Neural cell (in vitro differentiated cells): ENCODE measurements at regions not wholly inside any gene's neighbourhood (a gene's known extent, or its start where the extent isn't known, plus 50 kb on each side); places are given as distances from the start of the nearest gene placed in this dataset.
"Not testable (repeated sequence)": the region's sequence is repeated elsewhere in the genome, so short reads cannot be mapped to it uniquely, and the experiment has no call there.

ENCODE experiments used
- H2AFZ ChIP-seq: fragments of 200-600, 300-800 bp; sonication (generic), shearing (Covaris generic); 2 replicates; pipeline ENCODE4 v1.6.0; 2014; ENCODE audit warnings: low read depth, mild to moderate bottlenecking, antibody characterized with exemption, low read length, moderate library complexity
- H3F3A ChIP-seq: fragments of 200-600 bp; shearing (Covaris generic); 2 replicates; pipeline ENCODE4 v1.6.1; 2016; ENCODE audit warnings: mild to moderate bottlenecking, moderate library complexity, mixed read lengths, antibody characterized with exemption, low read length; ENCODE audit not compliant: insufficient read depth, poor library complexity, severe bottlenecking
- H3K27ac ChIP-seq: fragments of 200-600, 300-800 bp; sonication (generic), shearing (Covaris generic); 2 replicates; pipeline ENCODE4 v1.5.1; 2014; ENCODE audit warnings: mild to moderate bottlenecking, low read length, moderate library complexity
- H3K27me3 ChIP-seq: fragments of 300-800, 200-600 bp; sonication (generic), shearing (Covaris generic); 2 replicates; pipeline ENCODE4 v1.6.0; 2014; ENCODE audit warnings: mild to moderate bottlenecking, low read depth, low read length, moderate library complexity; ENCODE audit not compliant: insufficient read depth
- H3K36me3 ChIP-seq: fragments of 300-800, 200-600 bp; sonication (generic), shearing (Covaris generic); 2 replicates; pipeline ENCODE4 v1.5.1; 2014; ENCODE audit warnings: mild to moderate bottlenecking, antibody characterized with exemption, low read length, moderate library complexity; ENCODE audit not compliant: insufficient read depth
- H3K4me2 ChIP-seq: fragments of 300-800, 200-600 bp; sonication (generic), shearing (Covaris generic); 2 replicates; pipeline ENCODE4 v1.6.0; 2014; ENCODE audit warnings: mild to moderate bottlenecking, low read length
- H3K4me3 ChIP-seq: fragments of 300-800, 200-600 bp; sonication (generic), shearing (Covaris generic); 2 replicates; pipeline ENCODE4 v1.5.1; 2014; ENCODE audit warnings: mild to moderate bottlenecking, low read length, moderate library complexity
- H3K79me2 ChIP-seq: fragments of 200-600 bp; shearing (Covaris generic); replicated peaks from 2 replicates; pipeline ENCODE4 v1.6.0; 2014; ENCODE audit warnings: mild to moderate bottlenecking, low read length, moderate library complexity; ENCODE audit not compliant: insufficient read depth
- H3K9ac ChIP-seq: fragments of 300-800, 200-600 bp; sonication (generic), shearing (Covaris generic); 2 replicates; pipeline ENCODE4 v1.6.1; 2016; ENCODE audit warnings: mild to moderate bottlenecking, low read length, mixed read lengths
- H3K9me2 ChIP-seq: fragments of 200-600 bp; shearing (Covaris generic); 2 replicates; pipeline ENCODE4 v1.6.1; 2016; ENCODE audit warnings: mild to moderate bottlenecking, low read length, mixed read lengths; ENCODE audit not compliant: insufficient read depth
- H3K9me3 ChIP-seq: fragments of 200-600, 300-800 bp; sonication (generic), shearing (Covaris generic); 2 replicates; pipeline ENCODE4 v1.6.1; 2016; ENCODE audit warnings: mild to moderate bottlenecking, mixed run types, low read length, moderate library complexity, mixed read lengths
- H4K20me1 ChIP-seq: fragments of 200-600 bp; shearing (Covaris generic); 2 replicates; pipeline ENCODE4 v1.6.1; 2016; ENCODE audit warnings: mild to moderate bottlenecking, mixed run types; ENCODE audit not compliant: insufficient read depth
- CTCF ChIP-seq: fragments of 450-650 bp; IDR thresholded peaks from 2 replicates; pipeline ENCODE4 v1.5.1; 2014; ENCODE audit warnings: antibody characterized with exemption, mild to moderate bottlenecking, moderate library complexity; ENCODE audit not compliant: poor library complexity, severe bottlenecking
- EP300 ChIP-seq: fragments of 450-650 bp; conservative IDR thresholded peaks from 2 replicates; pipeline ENCODE4 v1.6.1; 2014; ENCODE audit warnings: antibody characterized with exemption, mild to moderate bottlenecking, moderate library complexity; ENCODE audit not compliant: poor library complexity, severe bottlenecking
- EZH2 ChIP-seq: fragments of 200-600, 300-800 bp; shearing (Covaris generic), sonication (generic); IDR thresholded peaks from 2 replicates; pipeline ENCODE4 v1.6.1; 2014; ENCODE audit warnings: antibody characterized with exemption, low read length, borderline replicate concordance, mild to moderate bottlenecking; ENCODE audit not compliant: insufficient read depth, poor library complexity, severe bottlenecking
- MXI1 ChIP-seq: fragments of 450-650 bp; conservative IDR thresholded peaks from 2 replicates; pipeline ENCODE4 v1.6.1; 2014; ENCODE audit warnings: antibody characterized with exemption, mild to moderate bottlenecking; ENCODE audit not compliant: poor library complexity, severe bottlenecking
- POLR2AphosphoS5 ChIP-seq: IDR thresholded peaks from 2 replicates; pipeline ENCODE4 v1.6.1; 2012
- RAD21 ChIP-seq: fragments of 450-650 bp; conservative IDR thresholded peaks from 2 replicates; pipeline ENCODE4 v1.6.1; 2014; ENCODE audit warnings: antibody characterized with exemption, mild to moderate bottlenecking, moderate library complexity
- SMC3 ChIP-seq: fragments of 450-650 bp; conservative IDR thresholded peaks from 2 replicates; pipeline ENCODE4 v1.6.1; 2014; ENCODE audit warnings: antibody characterized with exemption, mild to moderate bottlenecking, moderate library complexity; ENCODE audit not compliant: poor library complexity
- TAF1 ChIP-seq: IDR thresholded peaks from 2 replicates; pipeline ENCODE4 v1.6.1; 2012; ENCODE audit warnings: low read depth
- TF ChIP-seq, protein P1 (sequence below): IDR thresholded peaks from 2 replicates; pipeline ENCODE4 v1.6.1; 2012; ENCODE audit warnings: borderline replicate concordance

GRCh38 chr2:44061876-44062275 is 66.1 kb upstream of the LRPPRC start:
- Histone ChIP-seq H3K9me3 (no peaks in the 10 kb centered on the region), H3K4me3 (no peak overlapping the region), H3K4me2 (no peak overlapping the region), H3K9me2 (no peaks in the 10 kb centered on the region), H3K79me2 (no peaks in the 10 kb centered on the region), H3F3A (no peaks in the 10 kb centered on the region), H3K27ac (no peak overlapping the region), H3K36me3 (no peaks in the 10 kb centered on the region), H4K20me1 (no peaks in the 10 kb centered on the region), H2AFZ (no peak overlapping the region), H3K9ac (no peak overlapping the region), H3K27me3 (no peaks in the 10 kb centered on the region)
- TF ChIP-seq TAF1, result no peak
- TF ChIP-seq EP300, result no peak
- TF ChIP-seq, protein P1, sequence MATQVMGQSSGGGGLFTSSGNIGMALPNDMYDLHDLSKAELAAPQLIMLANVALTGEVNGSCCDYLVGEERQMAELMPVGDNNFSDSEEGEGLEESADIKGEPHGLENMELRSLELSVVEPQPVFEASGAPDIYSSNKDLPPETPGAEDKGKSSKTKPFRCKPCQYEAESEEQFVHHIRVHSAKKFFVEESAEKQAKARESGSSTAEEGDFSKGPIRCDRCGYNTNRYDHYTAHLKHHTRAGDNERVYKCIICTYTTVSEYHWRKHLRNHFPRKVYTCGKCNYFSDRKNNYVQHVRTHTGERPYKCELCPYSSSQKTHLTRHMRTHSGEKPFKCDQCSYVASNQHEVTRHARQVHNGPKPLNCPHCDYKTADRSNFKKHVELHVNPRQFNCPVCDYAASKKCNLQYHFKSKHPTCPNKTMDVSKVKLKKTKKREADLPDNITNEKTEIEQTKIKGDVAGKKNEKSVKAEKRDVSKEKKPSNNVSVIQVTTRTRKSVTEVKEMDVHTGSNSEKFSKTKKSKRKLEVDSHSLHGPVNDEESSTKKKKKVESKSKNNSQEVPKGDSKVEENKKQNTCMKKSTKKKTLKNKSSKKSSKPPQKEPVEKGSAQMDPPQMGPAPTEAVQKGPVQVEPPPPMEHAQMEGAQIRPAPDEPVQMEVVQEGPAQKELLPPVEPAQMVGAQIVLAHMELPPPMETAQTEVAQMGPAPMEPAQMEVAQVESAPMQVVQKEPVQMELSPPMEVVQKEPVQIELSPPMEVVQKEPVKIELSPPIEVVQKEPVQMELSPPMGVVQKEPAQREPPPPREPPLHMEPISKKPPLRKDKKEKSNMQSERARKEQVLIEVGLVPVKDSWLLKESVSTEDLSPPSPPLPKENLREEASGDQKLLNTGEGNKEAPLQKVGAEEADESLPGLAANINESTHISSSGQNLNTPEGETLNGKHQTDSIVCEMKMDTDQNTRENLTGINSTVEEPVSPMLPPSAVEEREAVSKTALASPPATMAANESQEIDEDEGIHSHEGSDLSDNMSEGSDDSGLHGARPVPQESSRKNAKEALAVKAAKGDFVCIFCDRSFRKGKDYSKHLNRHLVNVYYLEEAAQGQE, result no peak
- no peak for TF ChIP-seq EZH2
- TF ChIP-seq MXI1, result no peak
- no peak for TF ChIP-seq RAD21
- no peak for TF ChIP-seq CTCF
- TF ChIP-seq SMC3, result no peak
- TF ChIP-seq POLR2AphosphoS5, result no peak

- Histone ChIP-seq H3K27me3 (no peaks in the 10 kb centered on the region), H3K27ac (no peak overlapping the region), H3K4me2 (no peak overlapping the region), H2AFZ (no peak overlapping the region), H3K9me3 (no peaks in the 10 kb centered on the region), H4K20me1 (no peaks in the 10 kb centered on the region), H3K9ac (no peak overlapping the region), H3K4me3 (no peak overlapping the region), H3K79me2 (no peaks in the 10 kb centered on the region), H3K9me2 (no peaks in the 10 kb centered on the region), H3K36me3 (no peaks in the 10 kb centered on the region), H3F3A (no peaks in the 10 kb centered on the region)
- TF ChIP-seq POLR2AphosphoS5, result no peak
- no peak for TF ChIP-seq CTCF
- no peak for TF ChIP-seq TAF1
- no peak for TF ChIP-seq MXI1
- TF ChIP-seq EP300, result no peak
Observed at GRCh38 chr2:44063033-44063432, 67.2 kb upstream of the LRPPRC start.

GRCh38 chr2:44064281-44064680 is 68.5 kb upstream of the LRPPRC start:
- not testable (repeated sequence) for H3K4me2 ChIP-seq, H2AFZ ChIP-seq, H3K9ac ChIP-seq, H3K79me2 ChIP-seq, H3K9me2 ChIP-seq, H3F3A ChIP-seq, H4K20me1 ChIP-seq, H3K27ac ChIP-seq, H3K27me3 ChIP-seq, H3K9me3 ChIP-seq, H3K4me3 ChIP-seq, H3K36me3 ChIP-seq

- H3K4me3 ChIP-seq, H3K9me2 ChIP-seq, H3K9ac ChIP-seq, H3K27me3 ChIP-seq, H3K27ac ChIP-seq, H4K20me1 ChIP-seq, H2AFZ ChIP-seq, H3K36me3 ChIP-seq, H3K9me3 ChIP-seq, H3K4me2 ChIP-seq, H3K79me2 ChIP-seq, H3F3A ChIP-seq: not testable (repeated sequence)
Observed at GRCh38 chr2:44067012-44067790, 71.4 kb upstream of the LRPPRC start.
